ENCODE measurements at regions not wholly inside any gene's neighbourhood (a gene's known extent, or its start where the extent isn't known, plus 50 kb on each side); places are given as distances from the start of the nearest gene placed in this dataset.

GRCh38 chr20:22207280-22207679, 377.1 kb downstream of the FOXA2 start:
- TF ChIP-seq CTCF (IDR thresholded peaks at IDR 0.05) (no peak), POLR2A (IDR thresholded peaks at IDR 0.05) (no peak)
